T47D (cell line): ENCODE measurements at regions not wholly inside any gene's neighbourhood (a gene's known extent, or its start where the extent isn't known, plus 50 kb on each side); places are given as distances from the start of the nearest gene placed in this dataset.
A peak's percentile ranks its signal among the peaks of the same experiment; 100 is the strongest.

Experiments used
- DNase-seq, 2 experiments: peaks; one replicate each; pipeline versions ENCODE4 v3.0.0 to v3.0.0-alpha.2; 2011 to 2012; ENCODE audit warnings: low read depth in 1 of 2, low spot score in 1 of 2
- JUND ChIP-seq: IDR thresholded peaks from 2 replicates; pipeline ENCODE4 v1.6.1; 2012; ENCODE audit warnings: low read depth
- in situ Hi-C: cut with HindIII; loops from 2 replicates; pipeline ENCODE4 v1.10.0; 2016; ENCODE audit warnings: low sequenced_read_pairs, low pct_unique_long_range_greater_than_20kb

- in situ Hi-C loops = no loop called here
- no peak for TF ChIP-seq JUND
- no peak for DNase-seq
These were observed 290.6 kb upstream of the GHITM start for GRCh38 chr10:83848677-83849076.

GRCh38 chr10:83849150-83849549 is 290.2 kb upstream of the GHITM start:
- no peak for TF ChIP-seq JUND
- in situ Hi-C loops = no loop called here
- no peak for DNase-seq

- no peak for DNase-seq
These were observed 287.2 kb upstream of the GHITM start for GRCh38 chr10:83852146-83852545.

GRCh38 chr10:83862723-83863122 is 276.6 kb upstream of the GHITM start:
- no peak for TF ChIP-seq JUND
- DNase-seq = no peak
- in situ Hi-C loops = no loop called here

More at GRCh38 chr10:83852146-83852545, 287.2 kb upstream of the GHITM start:
- TF ChIP-seq JUND = no peak
- in situ Hi-C loops = no loop called here

- in situ Hi-C loops = no loop called here
- DNase-seq = no peak
- no peak for TF ChIP-seq JUND
These were observed 275.9 kb upstream of the GHITM start for GRCh38 chr10:83863283-83863966.

GRCh38 chr10:83869898-83870297 is 269.4 kb upstream of the GHITM start:
- no peak for DNase-seq
- in situ Hi-C loops = no loop called here

GRCh38 chr10:83871187-83872081 is 267.9 kb upstream of the GHITM start:
- in situ Hi-C loops = no loop called here
- TF ChIP-seq JUND = no peak
- peak; percentile 75 to 86 for DNase-seq

More at GRCh38 chr10:83869898-83870297, 269.4 kb upstream of the GHITM start:
- TF ChIP-seq JUND = no peak

GRCh38 chr10:83880252-83880791 is 259.0 kb upstream of the GHITM start:
- no peak for DNase-seq
- in situ Hi-C loops = no loop called here
- no peak for TF ChIP-seq JUND

- no peak for DNase-seq
- no peak for TF ChIP-seq JUND
- in situ Hi-C loops = no loop called here
These were observed 257.6 kb upstream of the GHITM start for GRCh38 chr10:83881661-83882060.

- in situ Hi-C loops = no loop called here
- TF ChIP-seq JUND = no peak
- DNase-seq = no peak
These were observed 252.4 kb upstream of the GHITM start for GRCh38 chr10:83886871-83887270.

GRCh38 chr10:83892737-83893136 is 246.6 kb upstream of the GHITM start:
- TF ChIP-seq JUND = no peak
- in situ Hi-C loops = no loop called here
- no peak for DNase-seq

GRCh38 chr10:83896219-83896618 is 243.1 kb upstream of the GHITM start:
- in situ Hi-C loops = no loop called here
- DNase-seq = no peak
- TF ChIP-seq JUND = no peak

- TF ChIP-seq JUND = no peak
- in situ Hi-C loops = no loop called here
- DNase-seq = no peak
These were observed 241.7 kb upstream of the GHITM start for GRCh38 chr10:83897626-83898025.
